Right renal pelvis (tissue), 4 donors: ENCODE measurements at regions not wholly inside any gene's neighbourhood (a gene's known extent, or its start where the extent isn't known, plus 50 kb on each side); places are given as distances from the start of the nearest gene placed in this dataset.

Experiments
- DNase-seq, 4 donors: peaks; one replicate each; pipeline ENCODE4 v3.0.0-alpha.2; 2013; ENCODE audit warnings: low read depth in 4 of 4, low spot score in 3 of 4, missing footprints in 1 of 4

DNA sequence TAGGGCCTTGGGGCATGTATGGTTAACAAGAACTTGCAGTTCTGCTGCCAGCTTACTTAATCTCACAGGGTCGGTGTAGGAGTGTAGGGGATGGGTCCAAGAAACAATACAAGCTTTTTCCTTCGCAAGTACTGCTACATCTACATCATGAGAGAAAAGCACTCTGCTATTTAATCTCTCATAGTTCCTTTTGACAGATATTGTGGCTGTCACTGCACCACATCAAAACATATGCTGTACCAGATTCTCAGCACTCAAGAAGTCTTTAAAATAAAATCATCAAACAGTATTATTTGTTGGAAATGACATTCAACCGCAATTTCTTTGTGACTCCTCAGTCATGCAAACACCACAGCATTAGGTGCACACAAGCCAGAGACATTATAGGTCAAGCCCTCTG is 215.5 kb upstream of the BMP4 start:
- DNase-seq: no peak

DNA sequence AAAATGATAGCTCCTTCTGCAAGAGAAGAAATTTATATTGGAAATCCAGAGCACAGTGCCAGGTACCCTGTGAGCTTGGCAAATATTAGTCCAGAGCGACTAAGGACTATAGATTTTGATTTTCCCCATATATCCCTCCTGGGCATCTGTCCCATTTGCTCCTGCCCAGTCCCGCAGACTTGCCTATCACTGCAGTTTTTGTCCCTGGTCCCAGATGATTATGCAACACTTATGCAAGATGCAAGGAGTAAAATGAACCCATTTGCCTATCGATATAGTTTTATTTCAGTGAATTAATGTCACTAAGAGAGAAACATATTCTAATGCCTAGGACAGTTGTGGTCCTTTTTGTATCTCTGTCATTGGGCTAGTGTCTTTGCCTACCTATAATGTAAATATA is 215.9 kb upstream of the BMP4 start:
- no peak for DNase-seq

DNA sequence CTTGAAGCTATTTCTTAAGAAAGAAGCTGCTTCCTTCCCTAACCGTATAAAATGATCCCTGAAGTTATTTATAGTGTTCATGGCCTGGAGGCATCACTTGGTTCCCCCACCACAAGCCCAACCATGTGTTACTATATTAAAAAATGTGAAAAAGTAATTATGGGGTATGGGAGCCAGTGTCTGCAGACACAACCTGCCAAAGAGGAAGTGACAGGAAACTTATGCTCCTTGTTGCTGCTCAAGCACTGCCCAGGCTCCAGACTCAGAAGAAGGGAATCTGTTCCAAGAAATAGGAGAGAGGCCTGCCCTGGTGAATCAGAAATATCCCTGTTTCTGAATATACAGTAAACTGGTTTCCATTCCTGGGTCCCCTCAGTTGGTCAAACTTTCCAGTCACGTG is 217.2 kb upstream of the BMP4 start:
- no peak for DNase-seq

DNA sequence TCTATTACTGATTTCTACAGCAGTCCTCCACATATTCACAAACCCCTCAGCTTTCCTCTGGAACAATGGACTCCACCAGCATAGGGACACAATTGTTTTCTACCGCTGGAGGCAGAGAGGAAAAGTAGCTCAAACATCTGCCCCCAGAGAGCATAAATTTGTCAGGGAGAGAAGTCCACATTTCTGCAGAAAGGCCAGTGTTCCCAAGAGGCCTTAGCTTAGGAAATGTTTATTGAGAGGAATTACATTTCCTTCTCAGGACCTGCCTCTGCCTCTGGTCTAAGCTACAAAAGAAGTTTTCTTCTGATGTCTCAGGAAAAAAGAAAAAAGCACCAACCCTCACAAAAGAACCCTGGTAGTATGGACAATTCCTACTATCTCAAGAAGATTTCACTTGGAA is 217.8 kb upstream of the BMP4 start:
- no peak for DNase-seq

DNA sequence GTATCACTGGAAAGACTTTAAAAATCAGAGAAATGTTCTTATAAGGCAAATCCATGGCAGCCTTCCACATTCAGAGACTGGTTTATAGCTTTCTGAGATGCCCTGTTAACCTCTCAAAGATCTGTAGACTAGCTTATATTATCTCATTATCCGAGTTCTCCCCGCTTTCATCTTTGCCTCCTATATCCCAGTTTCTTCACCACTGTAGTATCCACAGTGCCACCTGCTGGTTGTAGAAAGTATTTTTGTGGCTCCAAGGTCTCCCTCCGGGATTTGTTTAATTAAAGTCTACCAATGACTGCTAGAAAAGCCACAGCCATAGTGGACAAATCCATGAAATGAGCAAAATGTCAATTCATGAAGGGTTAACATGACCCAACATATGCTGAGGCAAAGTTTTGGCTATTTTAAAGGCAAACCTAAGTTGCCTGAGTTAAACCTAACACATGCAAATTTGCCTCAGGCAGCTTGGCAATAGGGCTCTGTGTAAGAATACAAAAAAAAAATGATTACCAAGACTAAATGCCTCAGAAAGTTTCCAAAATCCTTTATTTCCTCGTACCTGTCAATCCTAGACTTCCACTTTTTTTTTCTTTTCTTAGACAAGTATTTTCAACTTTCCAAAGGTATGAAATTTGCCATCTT is 218.8 kb upstream of the BMP4 start:
- peak; percentile 79 to 83 (median 82) for DNase-seq

DNA sequence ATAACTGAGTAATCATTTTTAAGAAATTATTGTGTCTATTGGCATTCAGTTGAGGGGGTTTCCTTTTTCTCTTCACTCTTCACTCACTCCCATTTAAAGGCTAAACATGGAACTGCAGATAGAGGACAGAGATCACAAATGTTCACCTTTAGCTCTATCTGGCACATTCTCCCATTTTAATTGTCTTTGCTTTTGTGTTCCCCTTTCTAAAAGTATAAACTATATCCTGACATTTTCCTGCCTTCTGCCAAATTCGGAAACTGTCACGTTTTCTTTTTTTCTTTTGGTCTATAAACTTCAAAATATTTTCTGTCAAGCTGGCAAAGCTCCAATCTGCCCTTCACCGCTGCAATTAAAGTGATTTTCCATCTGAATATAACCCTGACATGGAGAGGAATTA is 219.8 kb upstream of the CDKN3 start:
- no peak for DNase-seq

DNA sequence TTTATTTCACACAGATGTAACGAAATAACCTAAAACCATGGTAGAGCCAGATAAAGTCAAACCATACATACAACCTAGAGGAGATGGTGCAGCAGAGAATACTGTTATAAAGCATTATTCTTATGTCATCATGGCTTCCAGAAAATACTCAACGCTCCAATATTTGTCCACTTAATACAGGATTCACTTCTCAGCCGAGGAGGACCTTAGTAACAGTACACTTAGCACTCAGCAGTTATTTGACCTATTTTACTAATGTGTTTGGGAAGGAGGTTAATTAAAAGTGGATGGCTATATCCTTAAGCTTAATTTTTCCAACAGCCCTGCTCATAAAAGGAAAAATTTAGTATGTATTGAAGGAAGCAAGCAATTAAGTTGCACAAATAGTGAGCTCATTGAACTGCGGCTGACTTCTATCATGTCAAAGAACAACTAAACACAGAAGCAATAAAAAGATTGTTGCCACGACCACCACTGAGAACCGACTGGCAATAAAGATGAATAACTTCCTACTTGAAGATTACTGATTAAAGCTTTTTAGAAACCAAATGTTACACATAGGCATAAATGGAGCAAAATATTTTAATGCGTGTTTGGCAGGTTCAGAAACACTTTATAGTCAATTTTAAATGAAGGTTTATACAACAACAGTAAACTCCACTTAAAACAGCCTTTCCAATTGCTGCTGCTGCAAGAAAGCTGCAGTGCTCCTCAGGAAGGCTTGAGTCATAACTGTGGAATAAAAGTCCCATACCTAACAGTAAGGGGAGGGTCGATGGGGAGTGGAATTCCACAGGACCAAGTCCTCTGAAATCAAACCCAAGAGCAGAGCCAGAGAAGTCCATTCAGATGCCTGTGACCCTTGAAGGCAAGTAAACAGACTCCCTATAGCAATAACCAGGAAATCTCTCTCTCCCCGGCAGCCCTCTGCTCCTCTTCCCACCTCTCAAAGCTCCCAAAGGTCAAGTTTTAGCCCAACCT is 218.9 kb upstream of the CDKN3 start:
- DNase-seq: peak in 2 of 4 donors; percentile 28 to 61

DNA sequence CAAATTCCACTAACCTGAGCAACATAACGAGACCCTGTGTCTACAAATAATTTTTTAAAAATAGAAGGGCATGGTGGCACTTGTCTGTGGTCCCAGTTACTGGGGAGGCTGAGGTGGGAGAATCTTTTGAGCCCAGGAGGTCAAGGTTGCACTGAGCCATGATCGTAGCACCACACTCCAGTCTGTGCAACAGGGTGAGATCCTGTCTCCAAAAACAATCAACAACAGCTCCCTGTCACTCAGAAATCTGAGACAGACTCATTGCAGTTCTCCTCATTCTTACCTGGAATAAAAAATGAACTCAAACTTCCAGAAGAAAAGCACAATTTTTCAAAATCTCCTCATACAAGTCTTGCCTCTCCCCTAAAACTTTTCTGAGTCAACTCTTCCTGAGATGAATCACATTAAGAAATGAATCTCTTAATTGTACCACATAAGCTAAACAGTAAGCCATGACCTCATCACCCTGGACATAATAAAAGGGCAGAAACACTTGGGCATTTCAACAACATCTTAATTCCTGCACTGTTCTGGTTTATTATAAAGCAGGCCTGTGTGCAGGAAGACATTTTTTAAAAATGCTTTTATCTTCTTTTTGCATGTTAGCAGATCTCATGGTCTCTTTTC is 214.3 kb upstream of the CDKN3 start:
- DNase-seq: no peak

DNA sequence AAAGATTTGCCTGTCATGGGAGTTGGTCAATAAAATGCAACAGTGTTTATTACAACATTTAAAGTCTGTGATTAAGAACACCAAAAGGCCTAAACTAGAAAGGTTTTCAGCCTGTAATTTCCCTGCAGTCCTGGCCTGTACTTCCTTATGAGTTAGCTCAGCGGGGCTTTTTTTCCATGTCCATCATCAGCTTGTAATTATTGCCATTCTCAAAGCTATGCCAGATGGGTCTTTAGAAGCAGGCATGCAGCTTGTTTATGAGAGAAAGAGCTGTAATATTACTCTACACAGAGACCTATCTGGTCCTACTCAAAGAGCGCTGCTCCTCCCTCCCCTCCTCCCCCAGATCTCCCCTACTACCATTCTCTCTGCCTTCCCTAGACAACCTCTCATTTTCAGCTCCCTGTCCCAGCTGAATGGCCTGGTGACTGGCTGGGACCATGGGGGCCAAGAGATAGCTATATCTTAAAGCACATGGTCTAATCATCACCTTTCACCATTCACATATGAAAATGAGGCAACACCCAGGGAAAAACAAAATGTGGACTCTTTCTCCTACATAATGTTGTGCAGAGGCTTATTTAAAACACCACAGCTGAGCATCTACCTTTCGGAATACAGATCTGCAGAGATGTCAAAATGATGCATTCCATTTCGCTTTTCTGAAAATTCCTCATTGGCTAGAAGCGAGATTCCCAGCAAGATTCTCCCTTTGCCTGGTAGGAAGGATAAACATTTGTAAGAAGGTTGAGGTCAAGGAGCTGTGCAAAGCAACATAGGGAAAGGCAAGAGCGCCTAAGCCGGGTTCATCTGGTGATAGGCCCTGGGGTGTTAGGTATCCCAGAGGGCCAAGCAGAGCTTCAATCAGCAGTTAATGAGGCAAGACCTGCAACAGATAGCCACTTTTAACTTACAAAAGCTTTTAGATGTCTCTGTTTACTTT is 209.7 kb upstream of the CDKN3 start:
- no peak for DNase-seq

DNA sequence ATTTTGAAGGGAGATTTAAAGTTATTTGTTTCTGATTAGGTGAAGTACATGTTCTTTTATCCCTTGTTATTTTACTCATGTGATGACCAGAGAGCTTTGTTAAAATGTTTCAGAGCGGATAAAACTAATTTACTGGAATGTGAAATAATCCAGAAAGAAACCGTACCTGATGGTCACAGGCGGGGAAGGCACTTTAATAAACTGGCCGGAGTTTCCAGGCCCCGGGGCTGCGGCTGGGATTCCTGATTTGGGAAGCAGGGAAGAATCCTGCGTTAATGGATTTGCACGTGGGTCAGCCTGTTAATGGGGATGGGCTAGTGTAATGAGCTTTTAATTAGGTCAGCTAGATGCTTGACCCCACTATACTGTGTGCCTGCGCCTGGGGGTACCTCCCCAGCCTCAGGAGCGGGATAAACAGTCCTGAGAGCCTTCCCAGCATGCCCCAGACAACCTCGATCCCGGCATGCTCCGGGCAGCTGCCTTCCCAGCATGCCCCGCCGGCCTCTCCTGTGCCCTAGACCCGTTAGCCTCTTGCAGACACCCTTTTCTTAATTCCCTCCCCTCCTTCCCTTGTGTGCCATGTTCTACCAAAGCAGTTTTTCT is 208.6 kb upstream of the CDKN3 start:
- no peak for DNase-seq

DNA sequence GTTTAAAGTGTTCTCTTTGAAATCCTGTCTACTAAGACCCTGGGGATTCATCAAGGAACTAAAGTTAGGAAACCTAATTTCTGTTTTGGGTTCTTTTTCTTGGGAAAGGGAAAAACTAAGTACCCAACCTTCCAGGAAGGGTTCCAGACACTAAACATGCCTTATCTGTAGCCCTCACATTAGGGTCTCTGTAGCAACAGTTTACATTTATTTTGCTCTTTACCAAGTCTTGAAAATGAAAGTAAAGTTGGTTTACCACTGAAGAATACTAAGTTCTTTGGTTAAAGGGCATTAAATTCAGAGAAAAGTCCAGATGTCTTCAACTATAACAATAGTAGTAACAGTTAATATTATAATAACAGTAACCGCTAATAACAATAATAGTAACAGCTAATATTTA is 207.5 kb upstream of the CDKN3 start:
- DNase-seq: no peak

DNA sequence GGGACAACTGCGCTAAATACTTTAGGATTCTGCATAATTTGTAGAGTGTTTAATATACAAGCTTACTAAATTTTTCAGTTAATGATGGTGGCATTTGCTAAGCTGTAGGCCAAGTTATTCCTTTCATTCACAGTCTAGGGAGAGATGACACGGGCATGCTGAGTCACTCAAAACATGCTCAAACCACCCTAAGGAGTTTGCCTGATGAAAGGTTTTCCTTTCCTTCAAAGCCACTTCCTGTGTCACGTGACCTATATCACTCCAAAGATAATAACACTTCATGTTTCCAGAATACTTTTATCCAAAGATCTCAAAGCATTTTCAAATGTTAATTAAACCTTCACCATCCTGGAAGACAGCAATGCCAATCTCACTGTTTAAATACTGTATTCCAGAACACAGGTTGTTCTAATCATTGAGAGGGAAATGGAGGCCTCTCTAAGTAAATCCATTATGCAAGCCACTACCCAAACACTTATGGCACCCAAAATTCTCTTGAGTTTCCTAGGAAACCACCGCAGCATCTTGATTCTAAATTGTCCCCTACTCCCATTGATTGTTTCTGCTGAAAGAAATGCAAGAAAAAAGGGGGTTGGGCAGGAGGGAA is 207.0 kb upstream of the CDKN3 start:
- no peak for DNase-seq

DNA sequence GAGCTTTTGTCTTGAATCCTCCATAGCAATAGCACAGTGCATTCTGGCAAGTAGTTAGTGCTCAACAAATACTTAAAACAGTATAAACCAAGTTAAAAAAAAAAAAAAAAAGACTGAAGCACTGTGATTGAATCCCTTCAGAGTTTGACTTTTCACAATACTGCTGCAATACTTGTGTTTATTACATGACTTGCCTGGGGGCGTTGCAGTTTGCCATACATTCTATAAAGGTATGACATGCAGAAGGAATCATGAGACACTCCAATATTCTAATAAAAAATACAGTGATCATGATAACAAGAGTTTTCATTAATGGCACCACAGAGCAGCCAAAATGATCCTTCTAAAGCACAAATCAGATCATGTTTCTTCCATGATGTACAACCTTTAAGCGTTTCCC is 205.0 kb upstream of the CDKN3 start:
- no peak for DNase-seq

DNA sequence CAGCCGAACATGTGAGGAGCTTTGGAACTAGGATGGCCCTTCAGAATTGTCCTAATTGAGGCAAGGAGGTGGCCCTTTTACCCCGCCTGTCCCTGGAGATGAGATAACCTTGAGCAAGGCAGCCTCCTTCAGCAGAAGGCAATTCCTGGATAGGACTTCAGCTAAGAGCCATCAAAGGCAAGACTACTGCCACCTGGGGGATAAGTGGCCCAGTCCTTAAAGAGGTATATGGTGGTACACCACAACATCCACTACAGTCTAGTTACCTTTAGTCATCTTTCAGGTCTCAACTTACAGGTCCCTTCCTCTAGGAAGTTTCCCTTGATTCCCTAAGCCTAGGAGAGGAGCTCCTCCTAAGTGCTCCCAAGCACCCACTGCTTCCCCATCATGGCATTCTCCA is 204.2 kb upstream of the CDKN3 start:
- DNase-seq: no peak

DNA sequence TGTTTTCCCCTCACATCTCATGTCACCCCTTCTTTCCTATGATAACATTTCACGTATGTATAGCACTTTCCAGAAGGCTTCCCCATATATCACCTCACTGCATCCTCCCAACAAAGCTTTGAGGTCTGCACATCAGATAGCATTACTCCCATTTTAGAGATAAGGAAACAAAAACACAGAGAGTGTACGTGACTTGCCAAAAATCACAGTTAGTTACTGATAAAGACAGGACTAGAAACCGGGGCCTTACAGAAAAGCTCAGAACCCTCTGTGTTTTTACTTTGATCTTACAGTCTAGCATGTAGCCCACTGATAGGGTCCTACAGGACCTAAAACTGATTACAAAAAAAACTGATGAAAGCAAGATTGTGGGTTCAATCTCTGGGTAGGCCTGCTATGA is 202.9 kb upstream of the CDKN3 start:
- DNase-seq: no peak

DNA sequence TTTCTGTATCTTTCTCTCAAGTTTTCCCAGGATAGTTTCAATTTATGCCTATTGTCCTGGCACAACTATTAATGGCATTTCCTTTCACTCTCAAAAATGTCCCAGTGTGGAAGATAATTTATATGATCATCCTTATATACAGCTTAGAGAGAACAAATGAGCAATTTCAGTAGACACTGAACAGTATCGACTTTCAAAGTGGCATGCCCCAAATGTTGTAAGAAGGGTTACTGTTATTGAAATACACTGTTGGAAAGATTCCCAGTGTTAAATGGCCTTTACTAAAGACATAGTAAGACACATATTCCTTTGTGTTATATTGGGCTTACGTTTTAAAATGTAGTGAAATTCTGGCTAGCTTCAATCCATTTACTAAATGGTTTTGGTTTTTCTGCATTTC is 202.3 kb upstream of the CDKN3 start:
- DNase-seq: no peak

DNA sequence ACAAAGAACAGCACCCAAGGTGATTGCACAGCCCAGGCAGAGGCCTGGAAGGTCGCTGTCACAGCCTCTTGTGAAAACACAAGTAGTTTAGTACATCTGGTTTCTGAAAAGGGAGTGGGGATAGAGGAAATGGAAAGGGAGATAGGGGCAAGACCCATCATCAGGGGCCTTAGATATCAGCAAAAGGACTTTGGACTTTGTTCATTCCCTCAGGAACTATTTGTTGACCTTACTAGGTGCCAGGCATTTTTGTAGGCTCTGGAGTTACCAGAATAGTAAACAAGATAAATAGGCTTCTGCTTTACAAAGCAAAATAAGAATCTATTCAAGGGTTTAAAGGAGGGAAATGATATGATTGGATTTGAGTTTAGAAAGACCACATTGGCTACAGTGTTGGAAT is 199.4 kb upstream of the CDKN3 start:
- DNase-seq: no peak

DNA sequence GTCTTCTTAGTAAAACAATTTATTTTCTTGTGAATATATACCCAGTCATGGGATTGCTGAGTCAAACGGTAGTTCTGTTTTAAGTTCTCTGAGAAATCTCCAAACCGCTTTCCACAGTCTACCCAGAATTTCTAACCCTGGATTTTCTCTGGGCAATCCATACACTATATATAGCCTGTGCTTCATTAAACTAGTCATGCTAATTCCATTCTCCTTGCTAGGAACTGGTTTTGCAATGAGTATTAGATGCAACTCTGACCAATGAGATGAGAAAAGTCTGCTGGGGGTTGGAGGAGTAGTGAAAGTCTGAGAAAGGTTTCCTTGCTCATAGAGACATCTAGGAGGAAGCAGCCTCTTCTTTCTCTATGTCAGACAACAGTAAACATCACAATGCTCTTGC is 196.1 kb upstream of the CDKN3 start:
- no peak for DNase-seq

DNA sequence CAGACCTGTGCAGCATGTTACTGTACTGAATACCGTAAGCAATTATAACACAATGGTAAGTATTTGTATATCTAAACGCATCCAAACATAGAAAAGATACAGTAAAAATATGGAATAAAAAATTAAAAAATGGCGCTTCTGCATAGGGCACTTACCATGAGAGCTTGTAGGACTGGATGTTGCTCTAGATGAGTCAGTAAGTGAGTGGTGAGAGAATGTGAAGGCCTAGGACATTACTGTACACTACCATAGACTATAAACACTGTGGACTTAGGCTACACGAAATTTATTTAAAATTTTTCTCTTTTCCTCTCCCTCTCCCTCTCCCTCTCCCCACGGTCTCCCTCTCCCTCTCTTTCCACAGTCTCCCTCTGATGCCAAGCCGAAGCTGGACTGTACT is 194.5 kb upstream of the CDKN3 start:
- no peak for DNase-seq

DNA sequence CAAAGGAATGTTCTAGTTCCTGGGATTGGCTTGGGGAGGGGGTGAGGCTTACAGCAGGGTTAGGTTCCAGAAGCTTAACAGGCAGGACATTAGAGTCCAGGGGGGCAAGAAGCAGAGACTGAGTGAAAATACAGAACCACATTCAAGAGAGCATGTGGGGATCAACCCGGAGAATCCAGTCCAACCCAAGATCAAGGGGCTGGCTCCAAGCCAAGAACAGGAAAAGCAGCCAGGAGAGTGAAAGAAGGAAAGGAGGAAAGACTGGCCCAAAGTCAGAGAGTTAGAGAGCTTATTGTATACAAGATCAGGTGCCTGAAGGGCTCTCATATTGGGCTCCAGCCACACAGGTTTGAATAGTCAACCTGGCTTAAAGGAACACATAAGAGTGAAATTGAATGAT is 190.3 kb upstream of the CDKN3 start:
- DNase-seq: no peak
